Upper lobe of right lung (tissue), 1 donor: ENCODE measurements at regions not wholly inside any gene's neighbourhood (a gene's known extent, or its start where the extent isn't known, plus 50 kb on each side); places are given as distances from the start of the nearest gene placed in this dataset.
A peak's percentile ranks its signal among the peaks of the same experiment; 100 is the strongest.

Experiments used
- ATAC-seq: fragments of 200-7000 bp; cut with Tn5 transposase; one replicate; pipeline ENCODE4 v1.9.1; 2020; ENCODE audit warnings: mild to moderate bottlenecking, moderate library complexity
- DNase-seq: peaks from one replicate; pipeline ENCODE4 v3.0.0-alpha.2; 2020
- H3K27ac ChIP-seq: fragments of 200-600 bp; one replicate; pipeline ENCODE4 v1.8.0; 2022
- H3K27me3 ChIP-seq: fragments of 200-600 bp; one replicate; pipeline ENCODE4 v1.8.0; 2022; ENCODE audit warnings: mild to moderate bottlenecking
- H3K36me3 ChIP-seq: fragments of 200-600 bp; one replicate; pipeline ENCODE4 v1.8.0; 2022
- H3K4me1 ChIP-seq: fragments of 200-600 bp; one replicate; pipeline ENCODE4 v1.8.0; 2022
- H3K4me3 ChIP-seq: fragments of 200-600 bp; one replicate; pipeline ENCODE4 v1.8.0; 2022; ENCODE audit warnings: mild to moderate bottlenecking
- H3K9me3 ChIP-seq: fragments of 200-600 bp; one replicate; pipeline ENCODE4 v1.8.0; 2022
- CTCF ChIP-seq: fragments of 200-600 bp; IDR thresholded peaks from one replicate; pipeline ENCODE4 v1.8.0; 2022; ENCODE audit warnings: antibody characterized with exemption
- intact Hi-C: fragments of 100-400 bp; cut with DNase I; formaldehyde crosslinking; loops from one replicate; pipeline ENCODE4 v1.11.0; 2022
- donor health status: DM: no; HTN: yes; CAD: no; lungs with severe emphysema.

- peak; percentile 33 for ATAC-seq
- intact Hi-C loops = no loop called here
- H3K27ac ChIP-seq = no peak overlapping the region
- H3K4me3 ChIP-seq = no peak overlapping the region
- H3K4me1 ChIP-seq = no peaks in the 10 kb centered on the region
- no peaks in the 10 kb centered on the region for H3K9me3 ChIP-seq
- TF ChIP-seq CTCF = no peak
- no peaks in the 10 kb centered on the region for H3K27me3 ChIP-seq
- no peaks in the 10 kb centered on the region for H3K36me3 ChIP-seq
- DNase-seq = no peak
These were observed 97.1 kb upstream of the MYOCD start for GRCh38 chr17:12568358-12569251.

DNA sequence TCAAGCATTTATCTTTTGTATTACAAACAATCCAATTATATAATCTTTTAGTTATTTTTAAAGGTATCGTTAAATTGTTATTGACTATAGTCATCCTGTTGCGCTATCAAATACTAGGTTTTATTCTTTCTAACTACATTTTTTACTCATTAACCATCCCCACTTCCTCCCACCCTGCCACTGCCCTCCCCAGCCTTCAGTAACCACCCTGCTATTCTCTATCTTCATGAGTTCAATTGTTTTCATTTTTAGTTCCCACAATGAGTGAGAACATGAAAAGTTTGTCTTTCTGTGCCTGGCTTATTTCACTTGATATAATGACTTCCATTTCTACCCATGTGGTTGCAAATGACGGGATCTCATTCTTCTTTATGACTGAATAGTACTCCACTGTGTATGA, 94.1 kb upstream of the MYOCD start:
- no peak overlapping the region for H3K4me3 ChIP-seq
- intact Hi-C loops = no loop called here

DNA sequence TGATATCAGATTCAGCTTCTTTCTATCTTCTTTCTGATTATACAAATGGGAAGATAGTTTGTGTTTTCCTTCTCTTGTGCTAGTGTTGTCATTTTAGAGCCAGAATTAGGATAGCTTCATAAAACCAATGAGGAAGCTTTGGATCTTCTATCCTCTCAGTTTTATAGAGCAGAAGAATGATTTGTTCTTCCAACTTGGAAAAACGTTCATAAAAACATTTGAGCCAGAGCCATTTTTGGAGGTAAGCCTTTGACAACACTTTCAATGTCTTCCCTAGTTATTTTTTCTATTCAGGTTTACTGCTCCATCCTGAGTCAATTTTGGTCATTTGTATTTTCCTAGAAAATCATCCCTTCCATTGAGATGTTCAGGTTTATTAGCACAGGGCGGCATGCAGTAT, 91.2 kb upstream of the MYOCD start:
- intact Hi-C loops = no loop called here
- Histone ChIP-seq H3K4me3 (no peak overlapping the region), H3K4me1 (no peaks in the 10 kb centered on the region), H3K27me3 (peaks cover 17% of the 10 kb centered on the region), H3K36me3 (no peaks in the 10 kb centered on the region), H3K9me3 (no peaks in the 10 kb centered on the region), H3K27ac (no peak overlapping the region)
- no peak for ATAC-seq
- no peak for DNase-seq
- TF ChIP-seq CTCF = no peak

More for the DNA sequence above, 94.1 kb upstream of the MYOCD start:
- Histone ChIP-seq H3K27ac (no peak overlapping the region), H3K9me3 (no peaks in the 10 kb centered on the region), H3K36me3 (no peaks in the 10 kb centered on the region), H3K27me3 (peaks cover 7% of the 10 kb centered on the region), H3K4me1 (no peaks in the 10 kb centered on the region)
- TF ChIP-seq CTCF = no peak
- no peak for DNase-seq
- no peak for ATAC-seq

GRCh38 chr17:12575641-12576040, 90.0 kb upstream of the MYOCD start:
- DNase-seq (no peak), ATAC-seq (no peak)
- Histone ChIP-seq H3K4me3 (no peak overlapping the region), H3K27me3 (peaks cover 21% of the 10 kb centered on the region), H3K36me3 (no peaks in the 10 kb centered on the region), H3K27ac (no peak overlapping the region), H3K9me3 (no peaks in the 10 kb centered on the region), H3K4me1 (no peaks in the 10 kb centered on the region)
- intact Hi-C loops = no loop called here
- TF ChIP-seq CTCF = no peak

DNA sequence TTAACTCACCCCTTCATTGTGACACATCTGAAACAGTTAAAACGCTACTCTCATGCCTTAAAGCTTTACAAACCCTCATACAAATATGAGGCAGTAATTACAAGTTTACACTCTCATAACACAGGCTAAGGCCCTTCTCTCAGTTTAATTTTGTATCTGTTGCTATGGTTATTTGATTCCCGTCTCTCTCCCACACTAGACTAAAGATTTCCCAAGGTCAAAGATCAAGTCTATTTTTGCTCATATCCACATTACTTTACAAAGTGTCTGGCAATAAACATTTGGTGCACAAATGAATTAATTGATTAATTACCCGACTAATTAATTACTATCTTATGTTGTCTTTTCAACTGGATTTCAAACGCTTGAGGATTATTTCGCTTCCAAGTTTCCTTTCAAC, 86.4 kb upstream of the MYOCD start:
- Histone ChIP-seq H3K27me3 (peaks cover 25% of the 10 kb centered on the region), H3K27ac (no peak overlapping the region), H3K36me3 (no peaks in the 10 kb centered on the region), H3K9me3 (no peaks in the 10 kb centered on the region), H3K4me1 (no peaks in the 10 kb centered on the region), H3K4me3 (no peak overlapping the region)
- intact Hi-C loops = no loop called here
- no peak for ATAC-seq
- DNase-seq = no peak
- TF ChIP-seq CTCF = no peak
